A549 (cell line): ENCODE measurements at regions not wholly inside any gene's neighbourhood (a gene's known extent, or its start where the extent isn't known, plus 50 kb on each side); places are given as distances from the start of the nearest gene placed in this dataset.

Source experiments
- CEBPB ChIP-seq, 2 experiments: fragments of >200 bp in 1 of 2; sonication (Bioruptor Twin) in 1 of 2; formaldehyde crosslinking in 1 of 2; IDR thresholded peaks; 2 replicates each; pipeline ENCODE4 v1.6.1; 2012 to 2016
- HES2 ChIP-seq: fragments of >200 bp; sonication (Bioruptor Twin); formaldehyde crosslinking; IDR thresholded peaks from 2 replicates; pipeline ENCODE4 v1.6.1; 2016
- KDM1A ChIP-seq: fragments of 200-600 bp; sonication (generic); IDR thresholded peaks from 2 replicates; pipeline ENCODE4 v1.6.1; 2016; ENCODE audit warnings: low read depth, mild to moderate bottlenecking
- NFE2L2 ChIP-seq: fragments of 150-350 bp; conservative IDR thresholded peaks from 2 replicates; pipeline ENCODE4 v1.6.1; 2014; ENCODE audit warnings: low read length
- NPAS2 ChIP-seq: fragments of 250-450 bp; sonication (Bioruptor Pico); IDR thresholded peaks from 2 replicates; pipeline ENCODE4 v1.8.0; 2022; ENCODE audit warnings: mild to moderate bottlenecking, moderate library complexity, borderline replicate concordance
- POLR2A ChIP-seq: IDR thresholded peaks from 2 replicates; pipeline ENCODE4 v1.6.1; 2012; ENCODE audit warnings: mild to moderate bottlenecking, low read length
- RCOR1 ChIP-seq: fragments of 150-350 bp; IDR thresholded peaks from 2 replicates; pipeline ENCODE4 v1.6.1; 2014; ENCODE audit warnings: antibody characterized with exemption, low read length, low read depth
- REST ChIP-seq: fragments of 200-600 bp; sonication (generic); IDR thresholded peaks from 2 replicates; pipeline ENCODE4 v1.6.1; 2016; ENCODE audit warnings: antibody characterized with exemption, mild to moderate bottlenecking, moderate library complexity
- RNF2 ChIP-seq: fragments of 200-600 bp; sonication (generic); IDR thresholded peaks from 2 replicates; pipeline ENCODE4 v1.6.1; 2016; ENCODE audit warnings: low read depth, mild to moderate bottlenecking, antibody characterized with exemption, moderate library complexity, borderline replicate concordance
- TP53 ChIP-seq: fragments of 250-450 bp; sonication (Bioruptor Pico); IDR thresholded peaks from 2 replicates; pipeline ENCODE4 v1.5.0; 2021; ENCODE audit warnings: mild to moderate bottlenecking, moderate library complexity
- ZSCAN20 ChIP-seq: fragments of 250-450 bp; sonication (Bioruptor Pico); IDR thresholded peaks from 2 replicates; pipeline ENCODE4 v1.8.0; 2022; ENCODE audit warnings: mild to moderate bottlenecking, moderate library complexity
- TF ChIP-seq, protein P1 (sequence below): fragments of >200 bp; sonication (Bioruptor Twin); formaldehyde crosslinking; IDR thresholded peaks from 3 replicates; pipeline ENCODE4 v1.5.1; 2016
- TF ChIP-seq, protein P2 (sequence below): IDR thresholded peaks from 2 replicates; pipeline ENCODE4 v1.6.1; 2012
- TF ChIP-seq, protein P3 (sequence below): IDR thresholded peaks from 2 replicates; pipeline ENCODE4 v1.6.1; 2012

GRCh38 chr5:130333089-130333488, 428.8 kb downstream of the CHSY3 start:
- no peak for TF ChIP-seq NPAS2 (CRISPR knock-in tag)
- TF ChIP-seq RNF2 = no peak
- no peak for TF ChIP-seq REST
- TF ChIP-seq KDM1A = no peak
- TF ChIP-seq TP53 (CRISPR knock-in tag) = no peak
- TF ChIP-seq, protein P1, sequence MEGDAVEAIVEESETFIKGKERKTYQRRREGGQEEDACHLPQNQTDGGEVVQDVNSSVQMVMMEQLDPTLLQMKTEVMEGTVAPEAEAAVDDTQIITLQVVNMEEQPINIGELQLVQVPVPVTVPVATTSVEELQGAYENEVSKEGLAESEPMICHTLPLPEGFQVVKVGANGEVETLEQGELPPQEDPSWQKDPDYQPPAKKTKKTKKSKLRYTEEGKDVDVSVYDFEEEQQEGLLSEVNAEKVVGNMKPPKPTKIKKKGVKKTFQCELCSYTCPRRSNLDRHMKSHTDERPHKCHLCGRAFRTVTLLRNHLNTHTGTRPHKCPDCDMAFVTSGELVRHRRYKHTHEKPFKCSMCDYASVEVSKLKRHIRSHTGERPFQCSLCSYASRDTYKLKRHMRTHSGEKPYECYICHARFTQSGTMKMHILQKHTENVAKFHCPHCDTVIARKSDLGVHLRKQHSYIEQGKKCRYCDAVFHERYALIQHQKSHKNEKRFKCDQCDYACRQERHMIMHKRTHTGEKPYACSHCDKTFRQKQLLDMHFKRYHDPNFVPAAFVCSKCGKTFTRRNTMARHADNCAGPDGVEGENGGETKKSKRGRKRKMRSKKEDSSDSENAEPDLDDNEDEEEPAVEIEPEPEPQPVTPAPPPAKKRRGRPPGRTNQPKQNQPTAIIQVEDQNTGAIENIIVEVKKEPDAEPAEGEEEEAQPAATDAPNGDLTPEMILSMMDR = no peak
- no peak for TF ChIP-seq NFE2L2
- no peak for TF ChIP-seq RCOR1
- no peak for TF ChIP-seq POLR2A
- TF ChIP-seq ZSCAN20 (CRISPR knock-in tag) = no peak
- TF ChIP-seq, protein P2, sequence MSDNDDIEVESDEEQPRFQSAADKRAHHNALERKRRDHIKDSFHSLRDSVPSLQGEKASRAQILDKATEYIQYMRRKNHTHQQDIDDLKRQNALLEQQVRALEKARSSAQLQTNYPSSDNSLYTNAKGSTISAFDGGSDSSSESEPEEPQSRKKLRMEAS = no peak
- TF ChIP-seq, protein P3, sequence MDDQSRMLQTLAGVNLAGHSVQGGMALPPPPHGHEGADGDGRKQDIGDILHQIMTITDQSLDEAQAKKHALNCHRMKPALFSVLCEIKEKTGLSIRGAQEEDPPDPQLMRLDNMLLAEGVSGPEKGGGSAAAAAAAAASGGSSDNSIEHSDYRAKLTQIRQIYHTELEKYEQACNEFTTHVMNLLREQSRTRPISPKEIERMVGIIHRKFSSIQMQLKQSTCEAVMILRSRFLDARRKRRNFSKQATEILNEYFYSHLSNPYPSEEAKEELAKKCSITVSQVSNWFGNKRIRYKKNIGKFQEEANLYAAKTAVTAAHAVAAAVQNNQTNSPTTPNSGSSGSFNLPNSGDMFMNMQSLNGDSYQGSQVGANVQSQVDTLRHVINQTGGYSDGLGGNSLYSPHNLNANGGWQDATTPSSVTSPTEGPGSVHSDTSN = no peak
- TF ChIP-seq CEBPB (IDR thresholded peaks at IDR 0.05) = 0 out of 4 replicates have a peak, but pooled peaks of 1 of the 2 experiments have one; percentile 4
- TF ChIP-seq HES2 = no peak
